GM10266 (cell line): ENCODE measurements at regions not wholly inside any gene's neighbourhood (a gene's known extent, or its start where the extent isn't known, plus 50 kb on each side); places are given as distances from the start of the nearest gene placed in this dataset.

Experiments used
- DNase-seq: peaks from one replicate; pipeline ENCODE4 v3.0.0; 2012; ENCODE audit errors: extremely low spot score
- TF ChIP-seq, protein P1 (sequence below): IDR thresholded peaks from 2 replicates; pipeline ENCODE4 v1.5.1; 2012; ENCODE audit warnings: mild to moderate bottlenecking, low read depth; ENCODE audit not compliant: control insufficient read depth, insufficient read depth; ENCODE audit errors: missing control alignments

DNA sequence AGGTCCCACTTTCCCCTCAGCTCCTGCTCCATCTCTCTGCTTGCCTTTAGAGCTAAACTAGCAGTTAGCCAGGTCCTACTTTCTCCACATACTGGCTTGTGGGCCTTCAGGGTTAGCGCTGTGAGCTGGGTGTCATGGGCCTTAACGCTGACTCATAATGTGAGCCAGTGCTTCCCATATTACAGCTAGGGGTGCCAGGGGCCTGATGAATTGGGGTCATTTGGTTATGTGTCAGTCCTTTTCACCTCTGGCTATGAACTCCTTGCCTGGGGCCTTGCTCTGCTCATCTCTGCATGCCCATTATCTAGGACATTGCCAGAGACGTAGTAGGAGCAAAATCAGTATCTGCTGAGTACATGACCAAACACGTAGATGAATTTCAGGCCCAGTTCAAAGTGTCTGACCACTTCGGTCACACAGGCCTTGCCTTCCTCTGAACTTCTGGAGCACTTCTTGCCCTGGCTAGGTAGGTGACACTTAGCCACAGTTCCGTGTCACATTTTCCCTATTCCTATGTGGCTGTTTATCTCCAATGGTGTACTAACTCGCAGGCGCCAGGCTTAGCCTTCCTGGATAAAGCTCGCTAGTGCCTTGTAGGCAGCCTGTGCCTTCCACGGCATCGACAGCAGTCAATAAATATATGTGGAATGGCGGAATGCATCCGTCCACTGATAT is 103.2 kb upstream of the SIX3 start:
- TF ChIP-seq, protein P1, sequence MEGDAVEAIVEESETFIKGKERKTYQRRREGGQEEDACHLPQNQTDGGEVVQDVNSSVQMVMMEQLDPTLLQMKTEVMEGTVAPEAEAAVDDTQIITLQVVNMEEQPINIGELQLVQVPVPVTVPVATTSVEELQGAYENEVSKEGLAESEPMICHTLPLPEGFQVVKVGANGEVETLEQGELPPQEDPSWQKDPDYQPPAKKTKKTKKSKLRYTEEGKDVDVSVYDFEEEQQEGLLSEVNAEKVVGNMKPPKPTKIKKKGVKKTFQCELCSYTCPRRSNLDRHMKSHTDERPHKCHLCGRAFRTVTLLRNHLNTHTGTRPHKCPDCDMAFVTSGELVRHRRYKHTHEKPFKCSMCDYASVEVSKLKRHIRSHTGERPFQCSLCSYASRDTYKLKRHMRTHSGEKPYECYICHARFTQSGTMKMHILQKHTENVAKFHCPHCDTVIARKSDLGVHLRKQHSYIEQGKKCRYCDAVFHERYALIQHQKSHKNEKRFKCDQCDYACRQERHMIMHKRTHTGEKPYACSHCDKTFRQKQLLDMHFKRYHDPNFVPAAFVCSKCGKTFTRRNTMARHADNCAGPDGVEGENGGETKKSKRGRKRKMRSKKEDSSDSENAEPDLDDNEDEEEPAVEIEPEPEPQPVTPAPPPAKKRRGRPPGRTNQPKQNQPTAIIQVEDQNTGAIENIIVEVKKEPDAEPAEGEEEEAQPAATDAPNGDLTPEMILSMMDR, result no peak

DNA sequence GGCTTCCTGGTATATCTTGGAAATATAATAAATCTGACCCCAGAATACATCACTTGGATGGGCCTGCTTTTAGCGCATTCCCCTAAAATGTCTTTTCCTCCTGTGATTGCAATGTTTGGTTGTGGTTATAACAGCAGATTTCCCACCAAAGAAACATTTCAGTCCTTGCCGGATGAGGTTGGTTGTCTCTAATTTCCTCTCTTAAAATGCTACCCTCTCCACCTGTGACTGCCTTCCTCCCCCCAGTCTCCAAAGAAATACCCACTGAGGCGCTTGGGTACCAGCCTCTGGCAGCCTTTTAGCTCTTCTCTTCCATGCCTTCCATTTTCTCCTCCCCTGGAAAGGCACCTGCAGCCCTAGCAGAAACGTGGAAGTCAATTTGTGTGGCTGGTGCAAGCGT is 102.1 kb upstream of the SIX3 start:
- TF ChIP-seq, protein P1, result no peak
- DNase-seq, result no peak

More for the DNA sequence above, 103.2 kb upstream of the SIX3 start:
- DNase-seq, result no peak

DNA sequence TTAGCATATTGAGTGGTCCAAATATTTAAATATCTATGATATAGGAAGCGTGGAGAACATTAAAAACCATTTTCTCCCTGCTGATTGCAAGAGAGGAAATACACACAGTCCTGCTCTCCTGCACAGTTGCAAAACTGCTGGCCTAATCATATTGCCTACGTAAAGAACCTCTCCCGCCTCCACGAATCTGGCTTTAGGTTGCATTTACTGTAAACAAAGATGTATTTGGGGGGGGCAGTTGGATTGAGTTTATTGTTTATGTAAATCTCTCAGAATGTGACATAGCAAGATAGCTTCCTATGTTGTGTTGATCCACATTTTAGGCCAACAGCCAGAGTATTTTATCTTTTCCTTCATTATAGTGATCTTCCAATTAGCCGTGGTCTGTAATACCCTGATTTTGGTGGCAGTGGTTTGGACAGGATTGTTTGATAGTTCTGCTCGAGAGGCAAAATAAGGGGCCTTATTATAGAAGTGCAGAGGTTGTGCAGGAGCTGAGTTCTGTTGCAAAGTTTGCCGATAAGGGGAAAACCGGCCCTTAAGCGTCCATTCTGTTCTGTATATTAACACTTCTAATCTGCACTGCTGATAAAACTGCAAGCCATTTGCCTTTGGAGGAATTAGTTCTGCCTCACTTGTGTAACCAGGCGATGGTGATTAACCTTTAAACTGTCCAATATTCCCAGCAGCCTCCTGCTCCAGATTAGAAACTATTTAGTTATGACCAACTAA is 101.6 kb upstream of the SIX3 start:
- no peak for DNase-seq
- TF ChIP-seq, protein P1, result no peak

DNA sequence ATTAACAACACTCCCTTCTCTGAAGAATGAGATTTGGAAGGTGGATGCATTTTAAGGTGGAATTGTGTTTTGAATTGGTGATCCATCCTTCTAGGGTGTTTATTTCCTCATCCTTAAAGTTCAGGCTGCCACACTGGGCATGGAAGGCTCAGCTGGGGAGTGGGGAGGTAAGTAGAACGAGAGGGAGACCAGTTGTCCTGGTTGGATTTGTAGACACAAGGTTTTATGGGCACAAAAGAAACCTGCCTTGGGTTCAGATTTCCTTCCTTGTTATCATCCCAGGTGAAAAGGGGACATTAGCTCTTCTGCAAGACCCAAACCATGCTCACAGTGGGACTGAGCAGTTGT is 101.0 kb upstream of the SIX3 start:
- TF ChIP-seq, protein P1, result no peak
- DNase-seq, result no peak

DNA sequence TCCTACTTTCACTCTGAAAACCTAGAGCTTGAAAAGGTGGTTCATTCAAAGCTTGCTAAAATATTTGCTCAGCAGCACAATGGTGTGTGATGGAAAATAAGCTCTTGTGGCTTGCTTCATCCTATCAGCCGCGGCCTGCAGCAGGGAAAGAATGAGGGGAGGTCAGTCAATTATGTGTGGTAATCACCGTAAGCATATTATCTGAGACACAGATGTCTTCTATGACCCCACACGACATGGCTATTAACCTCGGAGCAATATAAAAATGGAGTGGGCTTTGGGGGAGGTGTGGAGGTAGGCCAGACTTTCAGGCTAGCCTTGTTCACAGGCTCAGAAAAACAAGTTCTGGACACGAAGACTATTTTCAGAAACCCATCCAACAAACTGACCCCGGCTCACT is 98.4 kb upstream of the SIX3 start:
- no peak for DNase-seq
- TF ChIP-seq, protein P1, result no peak

DNA sequence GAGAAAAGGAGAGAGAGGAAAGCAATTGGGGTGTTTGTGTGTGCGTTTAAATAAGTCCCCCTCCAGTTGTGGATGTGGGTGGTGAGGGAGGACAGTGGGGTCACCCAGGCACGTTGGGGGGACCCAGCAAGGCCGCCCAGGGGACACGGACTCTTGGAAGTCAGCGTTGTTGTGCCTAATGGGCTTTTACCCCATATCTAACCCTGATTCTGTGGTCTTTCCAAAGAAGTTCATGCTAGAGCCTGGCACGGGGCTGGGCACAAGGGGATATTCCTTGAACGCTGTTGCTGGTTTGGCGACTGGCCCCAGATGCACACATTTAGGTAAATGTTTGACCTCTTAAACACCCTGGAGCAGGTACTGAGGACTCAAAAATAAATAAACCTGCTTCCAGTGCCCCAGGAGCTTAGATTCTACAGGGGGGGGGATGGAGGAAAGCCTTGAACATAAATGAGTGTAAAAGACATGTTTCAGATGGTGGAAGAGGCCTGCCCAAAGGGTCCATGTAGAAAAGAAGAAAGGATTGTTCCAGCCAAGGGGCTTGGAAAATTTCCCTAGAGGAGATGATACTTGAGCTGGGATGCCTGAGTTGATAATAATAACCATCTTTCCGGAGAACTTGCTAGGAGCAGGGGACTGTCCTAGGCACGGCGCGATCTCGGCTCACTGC is 97.7 kb upstream of the SIX3 start:
- no peak for DNase-seq

More for the DNA sequence above, 97.7 kb upstream of the SIX3 start:
- TF ChIP-seq, protein P1, result no peak
